IMR-90 (cell line): ENCODE measurements at regions not wholly inside any gene's neighbourhood (a gene's known extent, or its start where the extent isn't known, plus 50 kb on each side); places are given as distances from the start of the nearest gene placed in this dataset.

Experiments used
- CEBPB ChIP-seq: IDR thresholded peaks from 2 replicates; pipeline ENCODE4 v1.6.1; 2012; ENCODE audit warnings: low read depth, low read length, improper control_type of control experiment
- MAZ ChIP-seq: IDR thresholded peaks from 2 replicates; pipeline ENCODE4 v1.6.1; 2012; ENCODE audit warnings: low read depth, mild to moderate bottlenecking, low read length, improper control_type of control experiment, moderate library complexity, borderline replicate concordance
- POLR2A ChIP-seq: IDR thresholded peaks from 2 replicates; pipeline ENCODE4 v1.6.1; 2012; ENCODE audit warnings: mild to moderate bottlenecking, low read depth, low read length

DNA sequence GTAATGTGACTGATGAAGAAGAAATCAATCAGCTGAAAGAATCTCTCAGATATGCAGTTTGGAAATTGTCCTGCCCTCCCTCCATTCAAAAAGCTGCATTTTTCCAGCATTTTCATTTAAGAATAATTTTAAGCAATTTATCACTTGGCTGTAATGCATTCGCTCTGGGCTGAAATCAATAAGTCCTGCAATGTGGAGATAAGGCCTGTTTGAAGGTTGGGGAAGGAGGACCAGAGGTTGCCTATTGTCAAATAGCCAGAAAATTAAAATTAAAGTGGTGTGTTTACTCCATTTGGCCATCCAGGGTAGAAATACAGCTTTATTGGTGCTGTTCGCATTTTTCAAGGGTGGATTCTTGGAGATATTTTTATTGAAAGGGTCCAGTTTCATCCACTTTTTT lies 187.6 kb upstream of the NFIA start:
- TF ChIP-seq CEBPB: no peak
- TF ChIP-seq POLR2A: no peak
- no peak for TF ChIP-seq MAZ
